Activated CD4-positive, alpha-beta T cell treated with anti-CD3 and anti-CD28 coated beads for 36 hours (primary cell): ENCODE measurements at regions not wholly inside any gene's neighbourhood (a gene's known extent, or its start where the extent isn't known, plus 50 kb on each side); places are given as distances from the start of the nearest gene placed in this dataset.

Source experiments
- ATAC-seq: fragments of 200-7000 bp; cut with Tn5 transposase; one replicate; pipeline ENCODE4 v1.10.0; 2021; ENCODE audit warnings: mild to moderate bottlenecking, moderate library complexity
- CTCF ChIA-PET: fragments of 350-600 bp; sonication (Branson Sonifier 250); formaldehyde crosslinking; loops from one replicate; lab custom pipeline; 2021; ENCODE audit warnings: antibody characterized with exemption; lab: Charles Lee
- POLR2A ChIA-PET: fragments of 350-600 bp; sonication (Branson Sonifier 250); formaldehyde crosslinking; loops from one replicate; lab custom pipeline; 2021; ENCODE audit warnings: antibody characterized with exemption, inconsistent platforms; lab: Charles Lee
- DNase-seq: peaks from one replicate; pipeline ENCODE4 v3.0.0-alpha.2; 2020
- H3K27ac Mint-ChIP-seq: one replicate; pipeline ENCODE4 v1.8.0; 2021; ENCODE audit warnings: mixed read lengths
- H3K27me3 Mint-ChIP-seq: one replicate; pipeline ENCODE4 v1.8.0; 2021; ENCODE audit warnings: mixed read lengths
- H3K36me3 Mint-ChIP-seq: one replicate; pipeline ENCODE4 v1.8.0; 2021; ENCODE audit warnings: low read depth, mixed read lengths
- H3K4me1 Mint-ChIP-seq: one replicate; pipeline ENCODE4 v1.8.0; 2021; ENCODE audit warnings: mixed read lengths
- H3K4me3 Mint-ChIP-seq: one replicate; pipeline ENCODE4 v1.8.0; 2021; ENCODE audit warnings: mild to moderate bottlenecking, moderate library complexity, mixed read lengths
- H3K9me3 Mint-ChIP-seq: one replicate; pipeline ENCODE4 v1.8.0; 2021; ENCODE audit warnings: low read depth, mixed read lengths
- intact Hi-C, 2 experiments: fragments of 100-400 bp; cut with DNase I in 1 of 2; cut with micrococcal nuclease in 1 of 2; formaldehyde crosslinking; loops; one replicate each; pipeline versions ENCODE4 v1.14.2 to v1.15.1; 2022 to 2024; cut with DNase I, micrococcal nuclease

DNA sequence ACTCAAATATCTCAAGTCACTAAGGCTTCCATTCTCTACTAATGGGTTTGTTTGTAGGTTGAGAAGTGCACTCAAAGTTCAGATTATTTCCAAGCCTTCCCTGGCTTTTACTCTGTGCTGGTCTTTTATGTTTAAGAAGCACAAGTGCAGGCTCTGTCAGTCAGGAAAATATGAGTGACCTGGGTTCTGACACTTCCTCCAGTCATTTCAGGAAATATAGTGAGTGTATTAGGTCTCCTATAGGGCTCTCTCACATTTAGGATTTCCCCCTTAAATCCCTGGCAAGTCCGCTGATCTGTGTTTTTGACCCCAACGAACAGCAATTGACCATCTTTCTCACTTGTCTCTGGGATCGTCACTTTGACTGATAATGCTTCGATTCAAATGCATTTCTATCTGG lies 210.2 kb downstream of the ARPP21 start:
- ATAC-seq, result no peak
- no peaks in the 10 kb centered on the region for H3K27me3 Mint-ChIP-seq

DNA sequence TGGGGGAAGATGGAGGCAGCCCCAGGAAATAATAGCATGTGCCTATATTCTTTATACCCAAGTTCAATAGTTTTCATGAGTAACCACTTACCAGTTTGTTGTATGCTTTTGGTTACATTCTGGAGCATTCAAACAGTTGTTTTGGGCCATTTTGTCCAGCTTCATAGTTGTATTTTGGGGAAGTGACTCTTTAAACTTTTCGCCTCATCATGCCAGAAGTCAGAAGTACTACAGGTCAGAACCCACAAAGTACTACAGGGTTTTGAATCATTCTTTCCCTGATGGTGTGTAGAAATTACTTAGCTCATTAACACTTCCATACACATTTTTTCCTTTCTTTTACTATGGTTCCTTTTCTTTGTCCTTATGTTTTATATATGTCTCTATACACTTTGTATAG lies 210.6 kb downstream of the ARPP21 start:
- ATAC-seq (no peak), DNase-seq (no peak)
- no peaks in the 10 kb centered on the region for H3K27me3 Mint-ChIP-seq
- ChIA-PET POLR2A (no interaction called here), CTCF (no interaction called here)
- no peaks in the 10 kb centered on the region for H3K36me3 Mint-ChIP-seq
- no peaks in the 10 kb centered on the region for H3K4me1 Mint-ChIP-seq
- H3K27ac Mint-ChIP-seq, result no peak overlapping the region
- H3K9me3 Mint-ChIP-seq, result no peaks in the 10 kb centered on the region
- intact Hi-C loops, result no loop called here
- no peak overlapping the region for H3K4me3 Mint-ChIP-seq

More for the DNA sequence above, 210.2 kb downstream of the ARPP21 start:
- ChIA-PET CTCF (no interaction called here), POLR2A (no interaction called here)
- intact Hi-C loops, result no loop called here
- Mint-ChIP-seq H3K36me3 (no peaks in the 10 kb centered on the region), H3K9me3 (no peaks in the 10 kb centered on the region), H3K4me1 (no peaks in the 10 kb centered on the region), H3K4me3 (no peak overlapping the region), H3K27ac (no peak overlapping the region)
- no peak for DNase-seq

DNA sequence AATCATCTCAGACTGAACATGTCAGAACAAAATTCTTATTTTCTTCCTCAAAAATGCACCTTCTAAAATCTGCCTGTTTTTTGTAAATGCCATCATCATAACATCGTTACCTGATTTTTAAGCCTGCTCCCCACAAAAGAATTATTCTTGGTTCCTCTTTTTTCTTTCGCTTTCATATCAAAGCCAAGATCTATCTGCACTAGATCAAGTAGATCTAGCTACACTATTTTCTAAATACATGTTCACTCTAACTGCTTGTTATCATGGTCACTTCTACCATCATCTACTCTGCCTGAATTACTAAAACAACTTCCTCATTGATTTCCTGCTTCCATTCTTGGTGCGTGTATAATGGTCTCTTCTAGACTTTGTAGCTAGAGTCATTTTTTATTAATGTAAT lies 217.7 kb downstream of the ARPP21 start:
- intact Hi-C loops, result no loop called here
- peaks cover 2% of the 10 kb centered on the region for H3K27me3 Mint-ChIP-seq
- ChIA-PET POLR2A (no interaction called here), CTCF (no interaction called here)
- DNase-seq, result no peak
- H3K9me3 Mint-ChIP-seq, result no peaks in the 10 kb centered on the region
- H3K4me3 Mint-ChIP-seq, result no peak overlapping the region
- ATAC-seq, result no peak
- H3K36me3 Mint-ChIP-seq, result no peaks in the 10 kb centered on the region
- H3K4me1 Mint-ChIP-seq, result no peaks in the 10 kb centered on the region
- H3K27ac Mint-ChIP-seq, result no peak overlapping the region

DNA sequence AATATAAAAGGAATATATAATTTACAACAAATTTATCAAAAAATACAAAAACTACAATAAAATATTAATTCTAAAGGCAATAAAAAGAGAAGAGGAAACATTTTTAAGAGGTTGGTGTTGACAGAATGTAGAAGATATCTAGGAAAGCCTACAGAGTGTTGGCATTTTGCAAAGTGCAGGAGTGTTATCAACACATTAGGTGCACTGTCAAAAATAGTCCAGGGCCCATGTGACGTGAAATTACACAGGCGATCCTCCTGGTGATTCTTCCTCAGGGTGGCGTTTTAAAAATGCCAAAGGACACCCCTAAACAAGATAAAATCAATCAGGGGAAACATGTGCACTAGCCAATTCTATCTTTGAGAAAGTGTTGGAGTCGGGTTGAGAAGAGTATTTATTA lies 222.7 kb downstream of the ARPP21 start:
- H3K36me3 Mint-ChIP-seq, result no peaks in the 10 kb centered on the region
- no peak overlapping the region for H3K4me3 Mint-ChIP-seq
- ATAC-seq (no peak), DNase-seq (no peak)
- no peak overlapping the region for H3K27ac Mint-ChIP-seq
- no peaks in the 10 kb centered on the region for H3K9me3 Mint-ChIP-seq
- CTCF ChIA-PET, result no interaction called here
- intact Hi-C loops, result no loop called here
- H3K4me1 Mint-ChIP-seq, result no peaks in the 10 kb centered on the region
- POLR2A ChIA-PET, result no interaction called here
- peaks cover 2% of the 10 kb centered on the region for H3K27me3 Mint-ChIP-seq

DNA sequence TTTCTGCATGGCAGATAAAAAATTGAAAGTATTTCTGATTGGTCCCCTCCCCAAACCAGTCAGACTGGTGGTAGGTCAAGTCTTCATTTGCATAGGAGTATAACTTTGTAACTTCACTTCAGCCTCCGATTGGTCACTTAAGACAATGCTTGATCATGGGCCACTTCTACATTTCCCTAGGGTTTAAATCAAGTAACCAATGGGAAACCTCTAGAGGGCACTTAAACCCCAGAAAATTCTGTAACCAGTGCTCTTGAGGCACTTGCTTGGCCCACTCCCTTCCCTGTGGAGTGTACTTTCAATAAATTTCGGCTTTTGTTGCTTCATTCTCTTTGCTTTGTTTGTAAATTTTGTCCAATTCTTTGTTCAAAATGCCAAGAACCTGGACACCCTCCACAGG lies 225.5 kb downstream of the ARPP21 start:
- Mint-ChIP-seq H3K4me3 (no peak overlapping the region), H3K27me3 (no peaks in the 10 kb centered on the region), H3K4me1 (no peaks in the 10 kb centered on the region), H3K36me3 (no peaks in the 10 kb centered on the region), H3K27ac (no peak overlapping the region), H3K9me3 (no peaks in the 10 kb centered on the region)
- CTCF ChIA-PET, result no interaction called here
- intact Hi-C loops, result no loop called here
- DNase-seq (no peak), ATAC-seq (no peak)
- POLR2A ChIA-PET, result no interaction called here

DNA sequence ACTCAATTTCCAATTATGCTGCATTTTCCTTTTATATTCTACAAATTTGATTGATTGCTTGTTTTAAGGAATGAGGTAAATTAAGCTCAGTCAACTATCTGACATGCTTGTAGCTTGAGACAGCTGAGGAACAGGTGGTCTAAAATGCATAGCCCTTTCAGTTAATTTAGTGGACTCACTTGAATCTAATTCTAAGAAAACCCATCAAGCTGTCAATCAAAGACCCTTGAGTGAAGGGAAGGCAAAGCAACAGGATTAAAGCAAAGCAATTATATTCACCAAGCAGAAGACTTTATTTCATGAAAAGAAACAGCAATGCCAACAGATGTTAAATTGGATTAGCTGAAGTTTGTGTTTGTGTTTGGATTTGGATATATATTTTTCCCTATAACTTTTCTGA lies 228.5 kb downstream of the ARPP21 start:
- DNase-seq (no peak), ATAC-seq (no peak)

DNA sequence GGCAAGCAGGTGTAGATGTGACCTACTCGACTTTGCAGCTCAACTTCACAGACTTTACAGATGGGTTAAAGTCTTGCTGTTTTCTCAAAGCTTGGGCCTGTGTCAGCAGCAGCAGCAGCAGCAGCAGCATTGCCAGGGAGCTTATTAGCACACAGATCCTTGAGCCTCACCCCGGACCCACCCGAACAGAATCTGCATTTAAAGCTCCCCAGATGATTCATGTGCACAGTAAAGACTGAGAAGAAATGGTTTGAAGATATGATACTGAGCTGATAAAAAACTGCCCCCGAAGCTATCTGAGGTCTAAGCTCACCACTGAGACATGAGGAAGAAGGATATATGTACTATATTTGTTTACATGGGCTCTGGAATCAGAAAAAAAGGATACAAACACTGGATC lies 231.7 kb downstream of the ARPP21 start:
- Mint-ChIP-seq H3K4me3 (no peak overlapping the region), H3K9me3 (no peaks in the 10 kb centered on the region), H3K4me1 (no peaks in the 10 kb centered on the region), H3K27me3 (no peaks in the 10 kb centered on the region), H3K36me3 (no peaks in the 10 kb centered on the region), H3K27ac (no peak overlapping the region)
- DNase-seq, result no peak
- no peak for ATAC-seq
- ChIA-PET CTCF (interaction anchor here (1.7 kb wide), 1 partner anchor 913 kb away, joined by 3 read pairs; no protein-coding TSS in a partner anchor), POLR2A (no interaction called here)
- intact Hi-C loops, result no loop called here

More for the DNA sequence above, 228.5 kb downstream of the ARPP21 start:
- Mint-ChIP-seq H3K9me3 (no peaks in the 10 kb centered on the region), H3K4me3 (no peak overlapping the region), H3K27me3 (no peaks in the 10 kb centered on the region), H3K4me1 (no peaks in the 10 kb centered on the region), H3K27ac (no peak overlapping the region), H3K36me3 (no peaks in the 10 kb centered on the region)
- intact Hi-C loops, result no loop called here
- POLR2A ChIA-PET, result no interaction called here
- CTCF ChIA-PET, result no interaction called here

DNA sequence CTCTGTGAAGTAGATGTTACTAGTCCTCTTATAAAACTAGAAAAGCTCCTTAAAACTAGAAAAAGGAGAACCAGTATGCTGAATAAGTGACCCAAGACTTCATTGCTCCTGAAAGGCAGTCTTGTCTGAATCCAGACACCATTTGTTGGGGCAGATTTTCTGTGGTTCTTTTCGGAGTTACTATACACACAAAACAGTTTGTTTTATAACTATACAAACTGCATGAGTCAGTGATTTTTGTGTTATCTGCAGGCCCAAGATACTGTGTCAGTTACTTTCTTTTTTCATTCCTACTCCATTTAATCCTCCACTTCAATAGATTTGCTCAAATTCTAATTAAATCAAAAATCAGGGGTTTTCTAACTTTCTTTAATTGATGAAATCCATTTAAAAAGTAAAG lies 244.6 kb downstream of the ARPP21 start:
- no peaks in the 10 kb centered on the region for H3K36me3 Mint-ChIP-seq
- DNase-seq (no peak), ATAC-seq (no peak)
- no peak overlapping the region for H3K27ac Mint-ChIP-seq
- peaks cover 8% of the 10 kb centered on the region for H3K9me3 Mint-ChIP-seq
- H3K4me3 Mint-ChIP-seq, result no peak overlapping the region
- no peaks in the 10 kb centered on the region for H3K27me3 Mint-ChIP-seq
- ChIA-PET CTCF (interaction anchor here (1.3 kb wide), 1 partner anchor 25 kb away, joined by 4 read pairs; no protein-coding TSS in a partner anchor), POLR2A (no interaction called here)
- intact Hi-C loops, result no loop called here
- no peaks in the 10 kb centered on the region for H3K4me1 Mint-ChIP-seq

DNA sequence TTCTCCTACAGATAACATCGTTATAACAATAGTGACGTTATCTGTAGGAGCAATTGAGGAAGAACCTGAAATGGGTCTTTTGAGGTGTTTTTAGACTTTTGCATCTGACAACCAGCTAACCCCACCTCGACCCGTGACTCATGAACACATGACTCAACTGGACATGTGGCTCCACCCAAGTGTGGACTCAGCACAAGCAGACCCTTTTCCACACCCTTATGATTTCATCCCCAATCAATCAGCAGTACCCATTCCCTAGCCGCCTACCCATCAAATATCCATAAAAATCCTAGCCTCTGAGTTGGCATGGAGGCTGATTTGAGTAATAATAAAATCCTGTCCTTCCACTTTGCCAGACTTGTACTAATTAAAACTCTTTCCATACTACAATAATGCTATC lies 255.4 kb downstream of the ARPP21 start:
- H3K27me3 Mint-ChIP-seq, result no peaks in the 10 kb centered on the region
- DNase-seq, result no peak
- POLR2A ChIA-PET, result no interaction called here
- intact Hi-C loops, result no loop called here
- H3K27ac Mint-ChIP-seq, result no peak overlapping the region
- CTCF ChIA-PET, result interaction anchor here (1.0 kb wide), 1 partner anchor 14 kb away, joined by 3 read pairs; no protein-coding TSS in a partner anchor
- ATAC-seq, result no peak
- H3K4me3 Mint-ChIP-seq, result no peak overlapping the region
- H3K4me1 Mint-ChIP-seq, result no peaks in the 10 kb centered on the region
- H3K9me3 Mint-ChIP-seq, result no peaks in the 10 kb centered on the region
- H3K36me3 Mint-ChIP-seq, result no peaks in the 10 kb centered on the region

DNA sequence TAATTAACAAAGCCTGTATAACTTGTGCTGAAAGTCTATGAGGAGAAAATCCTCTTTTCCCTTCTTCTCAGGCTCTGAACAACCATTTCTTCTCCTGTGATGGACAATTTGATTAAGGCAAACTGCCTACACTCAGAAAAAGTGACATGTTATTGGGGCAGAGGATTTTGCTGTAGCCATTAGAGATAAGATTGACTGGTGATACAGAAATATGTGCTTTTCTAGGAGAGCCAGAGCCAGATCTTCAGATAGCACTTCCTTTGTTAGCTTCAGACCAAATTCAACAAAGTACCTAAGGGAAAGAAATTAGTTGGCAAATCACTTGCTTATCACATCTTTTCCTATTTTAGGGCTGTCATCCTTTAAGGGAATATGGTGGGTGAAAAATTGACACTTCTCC lies 259.9 kb downstream of the ARPP21 start:
- POLR2A ChIA-PET, result no interaction called here
- ATAC-seq (no peak), DNase-seq (no peak)
- Mint-ChIP-seq H3K9me3 (no peaks in the 10 kb centered on the region), H3K4me1 (no peaks in the 10 kb centered on the region), H3K27me3 (no peaks in the 10 kb centered on the region), H3K27ac (no peak overlapping the region), H3K4me3 (no peak overlapping the region), H3K36me3 (no peaks in the 10 kb centered on the region)
- CTCF ChIA-PET, result interaction anchor here (0.6 to 1.1 kb wide), 2 partner anchors 9 to 234 kb away, joined by 3 to 5 read pairs; no protein-coding TSS in a partner anchor
- intact Hi-C loops, result no loop called here

DNA sequence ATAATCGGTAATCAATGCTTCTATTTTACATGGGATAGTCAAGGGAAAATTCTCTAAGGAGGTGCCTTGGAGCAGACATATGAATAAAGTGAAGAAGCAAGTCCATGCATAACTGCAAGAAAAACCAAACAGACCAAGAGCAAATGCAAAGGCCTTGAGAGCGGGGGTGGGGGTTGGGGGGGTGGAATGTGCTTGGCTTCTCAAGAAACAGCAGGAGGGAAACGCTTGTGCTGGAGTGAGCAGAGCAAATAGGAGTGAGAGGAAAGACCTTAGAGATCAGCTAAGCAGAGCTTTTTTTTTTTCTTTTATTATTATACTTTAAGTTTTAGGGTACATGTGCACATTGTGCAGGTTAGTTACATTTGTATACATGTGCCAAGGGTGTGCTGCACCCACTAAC lies 260.8 kb downstream of the ARPP21 start:
- no peak for DNase-seq
- ChIA-PET POLR2A (no interaction called here), CTCF (no interaction called here)
- ATAC-seq, result no peak
- Mint-ChIP-seq H3K4me1 (no peaks in the 10 kb centered on the region), H3K27me3 (no peaks in the 10 kb centered on the region), H3K9me3 (no peaks in the 10 kb centered on the region), H3K36me3 (no peaks in the 10 kb centered on the region), H3K27ac (no peak overlapping the region), H3K4me3 (no peak overlapping the region)
- intact Hi-C loops, result no loop called here

DNA sequence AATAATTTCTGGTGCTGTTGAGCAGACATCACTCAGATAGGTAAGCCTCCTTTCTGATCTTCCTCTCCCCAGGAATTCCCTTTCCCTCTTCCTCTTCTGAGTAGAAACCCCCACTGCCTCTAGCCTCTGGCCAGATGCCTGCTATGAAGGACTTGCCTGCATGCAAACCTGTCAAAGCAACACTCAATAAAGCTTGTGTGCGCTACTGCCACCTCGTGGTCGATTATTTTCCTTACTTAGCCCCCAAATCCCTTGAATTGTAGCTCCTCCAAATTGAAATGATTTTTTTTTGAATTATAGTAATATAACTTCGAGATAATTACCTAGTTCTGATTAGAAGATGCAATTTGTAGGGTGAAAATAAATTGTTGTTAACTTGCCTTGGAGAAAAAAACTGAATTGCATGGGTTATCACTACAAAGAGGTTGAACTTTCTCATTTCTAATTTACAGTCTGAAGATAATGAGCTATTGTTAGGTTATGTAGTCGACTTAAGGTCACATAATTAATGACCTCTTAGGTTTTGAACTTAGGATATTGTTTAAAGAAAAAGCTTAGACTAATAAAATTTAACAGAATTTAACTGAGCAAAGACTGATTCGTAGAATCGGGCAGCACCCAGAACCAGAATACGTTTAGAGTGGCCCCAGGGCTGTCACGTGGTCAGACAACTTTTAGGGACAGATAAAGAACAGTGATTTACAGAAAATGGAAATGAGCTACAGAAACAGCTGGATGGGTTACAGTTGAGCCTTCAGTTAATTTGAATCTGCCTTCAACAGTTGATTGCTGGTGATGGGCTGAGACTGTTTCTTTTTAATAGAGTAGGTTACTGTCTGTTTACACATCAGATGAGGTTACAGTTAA lies 269.3 kb downstream of the ARPP21 start:
- Mint-ChIP-seq H3K36me3 (no peaks in the 10 kb centered on the region), H3K9me3 (no peaks in the 10 kb centered on the region), H3K27me3 (no peaks in the 10 kb centered on the region), H3K27ac (no peak overlapping the region), H3K4me3 (no peak overlapping the region), H3K4me1 (no peaks in the 10 kb centered on the region)
- ChIA-PET POLR2A (no interaction called here), CTCF (interaction anchor here (0.6 to 1.4 kb wide), 16 partner anchors 10 to 1648 kb away, joined by 3 to 7 read pairs (median 4); no protein-coding TSS in a partner anchor)
- peak; percentile 36 for ATAC-seq
- peak; percentile 73 for DNase-seq
- intact Hi-C loops, result no loop called here
